Left lung (tissue), 4 donors: ENCODE measurements at regions not wholly inside any gene's neighbourhood (a gene's known extent, or its start where the extent isn't known, plus 50 kb on each side); places are given as distances from the start of the nearest gene placed in this dataset.
A peak's percentile ranks its signal among the peaks of the same experiment; 100 is the strongest.
"Not testable (repeated sequence)": the region's sequence is repeated elsewhere in the genome, so short reads cannot be mapped to it uniquely, and the experiment has no call there.

Experiments
- ATAC-seq: fragments of 200-7000 bp; cut with Tn5 transposase; one replicate; pipeline ENCODE4 v1.9.1; 2020; ENCODE audit warnings: moderate library complexity
- DNase-seq, 4 donors: peaks; one replicate each; pipeline ENCODE4 v3.0.0-alpha.2; 2013 to 2020
- H3K27ac ChIP-seq, 2 donors: fragments of 200-600 bp; sonication (generic) in 1 of 2; one replicate each; pipeline versions ENCODE4 v1.5.0 to v1.8.0; 2020 to 2021
- H3K27me3 ChIP-seq, 2 donors: fragments of 200-600 bp; sonication (generic) in 1 of 2; one replicate each; pipeline versions ENCODE4 v1.5.0 to v1.8.0; 2020 to 2021
- H3K36me3 ChIP-seq, 2 donors: fragments of 200-600 bp; sonication (generic) in 1 of 2; one replicate each; pipeline versions ENCODE4 v1.5.0 to v1.8.0; 2020 to 2021
- H3K4me1 ChIP-seq, 2 donors: fragments of 200-600 bp; one replicate each; pipeline ENCODE4 v1.8.0; 2021
- H3K4me3 ChIP-seq, 2 donors: fragments of 200-600 bp; sonication (generic) in 1 of 2; one replicate each; pipeline versions ENCODE4 v1.5.0 to v1.8.0; 2020 to 2021; ENCODE audit warnings: mild to moderate bottlenecking in 1 of 2
- H3K9me3 ChIP-seq, 2 donors: fragments of 200-600 bp; sonication (generic) in 1 of 2; one replicate each; pipeline versions ENCODE4 v1.5.0 to v1.8.0; 2020 to 2021
- CTCF ChIP-seq, 2 donors: fragments of 200-600 bp; sonication (generic) in 1 of 2; IDR thresholded peaks; one replicate each; pipeline versions ENCODE4 v1.5.0 to v1.8.0; 2021; ENCODE audit warnings: antibody characterized with exemption in 2 of 2
- intact Hi-C, 2 donors: fragments of 100-400 bp; cut with DNase I; formaldehyde crosslinking; loops; one replicate each; pipeline versions ENCODE4 v1.11.2 to v1.14.2; 2022
- donor health status: DM: no; HTN: yes; CAD: no.
- donor health status: DM: no; HTN: no; CAD: no.

DNA sequence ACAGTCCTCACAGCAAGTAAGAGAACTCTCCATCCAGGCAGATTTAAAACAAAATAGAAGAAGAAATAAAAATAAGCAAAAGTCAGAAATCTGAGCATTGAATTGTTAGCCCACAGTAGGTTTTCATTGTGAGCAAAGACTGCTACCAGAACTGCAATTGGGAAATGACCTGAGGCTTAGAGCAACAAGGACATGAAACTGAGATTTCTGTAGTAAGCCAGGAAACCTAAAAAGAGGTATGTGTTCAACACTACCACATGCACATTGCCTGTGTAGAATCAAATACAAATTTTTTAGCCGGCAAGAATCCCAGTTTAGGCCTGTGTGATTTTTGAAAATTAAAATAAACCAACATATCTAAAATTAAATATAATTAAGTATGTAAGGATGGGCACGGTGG, 928.4 kb upstream of the WWC1 start:
- Histone ChIP-seq H3K9me3 (peaks cover 0 to 33% of the 10 kb centered on the region in 2 donors), H3K27me3 (no peaks in the 10 kb centered on the region), H3K27ac (no peak overlapping the region), H3K4me1 (no peaks in the 10 kb centered on the region), H3K4me3 (no peak overlapping the region), H3K36me3 (no peaks in the 10 kb centered on the region)
- TF ChIP-seq CTCF (IDR thresholded peaks at IDR 0.05), result no peak
- no peak for ATAC-seq
- DNase-seq, result no peak
- intact Hi-C loops, result no loop called here

GRCh38 chr5:167375125-167375524, 916.3 kb upstream of the WWC1 start:
- no peaks in the 10 kb centered on the region for H3K9me3 ChIP-seq
- peak in 1 of 4 donors; percentile 68 for DNase-seq
- H3K27ac ChIP-seq, result no peak overlapping the region
- no peak overlapping the region for H3K4me3 ChIP-seq
- intact Hi-C loops, result no loop called here
- TF ChIP-seq CTCF (IDR thresholded peaks at IDR 0.05), result no peak
- no peaks in the 10 kb centered on the region for H3K36me3 ChIP-seq
- no peaks in the 10 kb centered on the region for H3K27me3 ChIP-seq
- no peak for ATAC-seq
- no peaks in the 10 kb centered on the region for H3K4me1 ChIP-seq

DNA sequence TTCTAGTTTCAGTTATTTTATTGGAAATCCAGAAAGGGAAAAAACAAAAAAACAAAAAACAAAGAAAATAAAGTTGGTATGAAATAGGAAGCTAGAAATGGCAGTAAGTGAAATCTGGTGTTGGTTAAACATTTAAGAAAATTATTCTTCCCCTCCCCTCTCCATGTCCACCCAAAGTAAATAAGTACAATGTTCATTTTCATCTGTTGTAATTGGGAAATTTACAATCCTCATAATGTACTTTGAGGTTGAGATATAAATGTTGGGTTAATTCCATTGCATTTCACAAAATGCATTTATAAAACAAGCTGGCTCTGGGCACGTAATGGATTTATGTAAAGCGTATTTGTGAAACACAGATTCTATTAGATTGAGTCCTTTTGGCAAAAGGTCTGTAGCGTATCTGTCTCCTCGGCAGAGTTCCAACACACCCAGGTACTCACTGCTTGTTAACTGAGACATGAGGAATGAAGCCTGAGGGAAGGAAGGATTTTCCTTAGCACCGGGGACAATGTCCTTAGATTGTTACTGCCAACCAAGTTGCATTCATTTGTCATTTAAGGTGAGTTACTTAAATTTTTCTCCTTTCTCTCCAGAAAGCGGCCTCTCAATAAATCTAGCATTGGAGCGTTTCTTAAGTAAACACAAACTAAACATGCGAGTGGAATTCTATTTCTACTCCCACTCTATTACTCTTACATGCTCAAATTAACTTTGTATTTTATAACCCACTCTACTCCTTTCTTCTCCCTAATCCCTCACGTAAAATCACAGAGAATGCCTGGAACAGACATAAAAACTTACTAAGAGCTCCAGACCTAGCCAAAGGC, 912.3 kb upstream of the WWC1 start:
- no peak overlapping the region for H3K27ac ChIP-seq
- ATAC-seq (no peak), DNase-seq (no peak)
- no peaks in the 10 kb centered on the region for H3K4me1 ChIP-seq
- H3K9me3 ChIP-seq, result no peaks in the 10 kb centered on the region
- H3K27me3 ChIP-seq, result no peaks in the 10 kb centered on the region
- no peak overlapping the region for H3K4me3 ChIP-seq
- TF ChIP-seq CTCF (IDR thresholded peaks at IDR 0.05), result no peak
- intact Hi-C loops, result no loop called here
- no peaks in the 10 kb centered on the region for H3K36me3 ChIP-seq

DNA sequence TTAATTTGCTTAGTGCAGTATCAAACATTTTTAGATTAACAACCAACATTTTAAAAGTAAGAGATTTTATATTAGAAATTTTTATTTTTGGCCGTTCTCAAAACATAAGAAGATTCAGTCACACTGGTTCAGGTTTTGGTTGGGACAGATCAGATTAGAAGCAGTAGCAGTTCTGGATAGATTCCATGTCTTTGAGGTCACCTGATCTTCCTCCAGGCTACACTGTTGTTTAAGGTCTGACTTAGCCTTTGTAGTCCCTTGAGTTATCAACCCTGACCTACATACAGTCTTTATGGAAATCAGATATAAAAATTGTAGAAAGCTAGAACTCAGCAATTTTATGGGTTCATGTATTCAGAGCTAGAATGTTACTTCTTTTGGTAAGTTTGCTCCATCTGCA, 910.0 kb upstream of the WWC1 start:
- ATAC-seq (no peak), DNase-seq (no peak)
- Histone ChIP-seq H3K9me3 (no peaks in the 10 kb centered on the region), H3K27ac (no peak overlapping the region), H3K27me3 (no peaks in the 10 kb centered on the region), H3K4me3 (no peak overlapping the region), H3K36me3 (no peaks in the 10 kb centered on the region), H3K4me1 (no peaks in the 10 kb centered on the region)
- TF ChIP-seq CTCF (IDR thresholded peaks at IDR 0.05), result no peak
- intact Hi-C loops, result no loop called here

DNA sequence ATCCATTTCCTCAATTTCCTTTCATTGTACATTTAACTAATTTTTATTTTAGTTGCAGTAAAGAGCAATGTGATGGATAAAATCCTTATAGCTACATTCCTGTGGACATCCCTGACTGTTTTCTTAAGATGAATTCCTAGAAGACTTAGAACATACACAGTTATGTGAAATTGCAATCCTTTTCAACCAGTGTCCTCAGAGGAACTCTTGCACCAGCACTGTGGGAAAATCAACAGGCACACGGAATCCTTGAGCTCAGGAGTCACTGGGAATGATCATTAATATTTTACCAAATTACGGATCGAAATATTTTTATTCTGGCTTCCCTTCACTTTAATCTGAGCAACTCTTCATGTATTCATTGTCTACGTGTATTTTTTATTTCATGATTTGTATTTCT, 901.9 kb upstream of the WWC1 start:
- no peaks in the 10 kb centered on the region for H3K9me3 ChIP-seq
- H3K27me3 ChIP-seq, result no peaks in the 10 kb centered on the region
- no peak overlapping the region for H3K27ac ChIP-seq
- no peak for DNase-seq
- H3K36me3 ChIP-seq, result no peaks in the 10 kb centered on the region
- no peaks in the 10 kb centered on the region for H3K4me1 ChIP-seq
- intact Hi-C loops, result no loop called here
- no peak for ATAC-seq
- no peak for TF ChIP-seq CTCF (IDR thresholded peaks at IDR 0.05)
- no peak overlapping the region for H3K4me3 ChIP-seq

- H3K4me3 ChIP-seq, H3K9me3 ChIP-seq, H3K4me1 ChIP-seq, DNase-seq, H3K27me3 ChIP-seq, ATAC-seq, H3K27ac ChIP-seq, H3K36me3 ChIP-seq, intact Hi-C loops: not testable (repeated sequence)
Measured at GRCh38 chr5:167391286-167391685, 900.2 kb upstream of the WWC1 start.
